NCI-H460 (cell line): ENCODE measurements at regions not wholly inside any gene's neighbourhood (a gene's known extent, or its start where the extent isn't known, plus 50 kb on each side); places are given as distances from the start of the nearest gene placed in this dataset.

Experiments
- DNase-seq: peaks from one replicate; pipeline ENCODE4 v3.0.0-alpha.2; 2016; ENCODE audit warnings: low read depth; ENCODE audit errors: extremely low read depth

- no peak for DNase-seq
Observed at GRCh38 chr14:98433436-98433835, 838.6 kb downstream of the BCL11B start.

GRCh38 chr14:98437113-98437512 lies 834.9 kb downstream of the BCL11B start:
- DNase-seq = no peak

GRCh38 chr14:98444077-98444476 lies 827.9 kb downstream of the BCL11B start:
- DNase-seq = no peak

GRCh38 chr14:98445718-98446117 lies 826.3 kb downstream of the BCL11B start:
- DNase-seq = no peak

- no peak for DNase-seq
Observed at GRCh38 chr14:98446508-98446907, 825.5 kb downstream of the BCL11B start.

- no peak for DNase-seq
Observed at GRCh38 chr14:98456231-98456630, 815.8 kb downstream of the BCL11B start.

- DNase-seq = no peak
Observed at GRCh38 chr14:98458702-98459101, 813.3 kb downstream of the BCL11B start.

GRCh38 chr14:98462908-98463307 lies 809.1 kb downstream of the BCL11B start:
- no peak for DNase-seq

- no peak for DNase-seq
Observed at GRCh38 chr14:98466807-98467206, 805.2 kb downstream of the BCL11B start.

- no peak for DNase-seq
Observed at GRCh38 chr14:98470663-98471062, 801.3 kb downstream of the BCL11B start.

- no peak for DNase-seq
Observed at GRCh38 chr14:98474900-98475299, 797.1 kb downstream of the BCL11B start.

GRCh38 chr14:98477935-98478334 lies 794.1 kb downstream of the BCL11B start:
- no peak for DNase-seq

- peak; percentile 1 for DNase-seq
Observed at GRCh38 chr14:98489115-98489514, 782.9 kb downstream of the BCL11B start.

- DNase-seq = no peak
Observed at GRCh38 chr14:98494582-98494981, 777.4 kb downstream of the BCL11B start.

- DNase-seq = no peak
Observed at GRCh38 chr14:98498019-98498885, 773.7 kb downstream of the BCL11B start.

- DNase-seq = no peak
Observed at GRCh38 chr14:98501335-98501734, 770.7 kb downstream of the BCL11B start.

- DNase-seq = no peak
Observed at GRCh38 chr14:98501836-98502235, 770.2 kb downstream of the BCL11B start.

- no peak for DNase-seq
Observed at GRCh38 chr14:98503086-98503815, 768.7 kb downstream of the BCL11B start.

- no peak for DNase-seq
Observed at GRCh38 chr14:98507264-98507663, 764.7 kb downstream of the BCL11B start.

GRCh38 chr14:98510392-98510791 lies 761.6 kb downstream of the BCL11B start:
- DNase-seq = no peak

GRCh38 chr14:98512501-98513251 lies 759.3 kb downstream of the BCL11B start:
- no peak for DNase-seq
